ENCODE measurements at regions not wholly inside any gene's neighbourhood (a gene's known extent, or its start where the extent isn't known, plus 50 kb on each side); places are given as distances from the start of the nearest gene placed in this dataset.

DNA sequence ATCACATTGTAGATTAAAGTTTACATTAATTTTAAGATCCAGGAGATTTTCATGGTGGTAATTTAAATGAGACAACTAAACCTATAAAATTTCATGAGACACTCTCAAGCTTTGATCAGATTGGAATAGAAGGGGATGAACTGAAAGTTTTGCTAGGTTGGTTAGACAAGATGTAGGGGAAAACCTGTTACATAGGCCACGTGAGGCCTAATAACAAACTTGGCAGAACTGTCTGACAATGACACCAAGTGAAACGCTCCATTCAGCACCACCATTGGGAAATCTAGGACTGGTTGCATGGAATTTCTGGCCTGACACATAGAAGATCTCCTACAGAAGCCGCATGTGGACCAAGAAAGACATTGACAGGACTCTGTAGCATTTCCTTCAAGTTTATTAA, 87.8 kb upstream of the SLC39A10 start:
- TF ChIP-seq RNF2 (IDR thresholded peaks at IDR 0.05; ENCODE audit: borderline replicate concordance, low read depth) (no peak), CBX2 (IDR thresholded peaks at IDR 0.05; ENCODE audit: borderline replicate concordance, low read depth) (no peak), JUNB (IDR thresholded peaks at IDR 0.05) (no peak), POLR2A (IDR thresholded peaks at IDR 0.05; ENCODE audit: low read length) (no peak), KDM1A (IDR thresholded peaks at IDR 0.05; ENCODE audit: low read depth) (no peak), ZFP36 (IDR thresholded peaks at IDR 0.05; ENCODE audit: borderline replicate concordance, partially characterized antibody) (no peak), RCOR1 (IDR thresholded peaks at IDR 0.05; ENCODE audit: low read depth, low read length) (no peak)
- TF ChIP-seq, protein P1, sequence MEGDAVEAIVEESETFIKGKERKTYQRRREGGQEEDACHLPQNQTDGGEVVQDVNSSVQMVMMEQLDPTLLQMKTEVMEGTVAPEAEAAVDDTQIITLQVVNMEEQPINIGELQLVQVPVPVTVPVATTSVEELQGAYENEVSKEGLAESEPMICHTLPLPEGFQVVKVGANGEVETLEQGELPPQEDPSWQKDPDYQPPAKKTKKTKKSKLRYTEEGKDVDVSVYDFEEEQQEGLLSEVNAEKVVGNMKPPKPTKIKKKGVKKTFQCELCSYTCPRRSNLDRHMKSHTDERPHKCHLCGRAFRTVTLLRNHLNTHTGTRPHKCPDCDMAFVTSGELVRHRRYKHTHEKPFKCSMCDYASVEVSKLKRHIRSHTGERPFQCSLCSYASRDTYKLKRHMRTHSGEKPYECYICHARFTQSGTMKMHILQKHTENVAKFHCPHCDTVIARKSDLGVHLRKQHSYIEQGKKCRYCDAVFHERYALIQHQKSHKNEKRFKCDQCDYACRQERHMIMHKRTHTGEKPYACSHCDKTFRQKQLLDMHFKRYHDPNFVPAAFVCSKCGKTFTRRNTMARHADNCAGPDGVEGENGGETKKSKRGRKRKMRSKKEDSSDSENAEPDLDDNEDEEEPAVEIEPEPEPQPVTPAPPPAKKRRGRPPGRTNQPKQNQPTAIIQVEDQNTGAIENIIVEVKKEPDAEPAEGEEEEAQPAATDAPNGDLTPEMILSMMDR (IDR thresholded peaks at IDR 0.05), result no peak
